Endothelial cell of hepatic sinusoid (primary cell): ENCODE measurements at regions not wholly inside any gene's neighbourhood (a gene's known extent, or its start where the extent isn't known, plus 50 kb on each side); places are given as distances from the start of the nearest gene placed in this dataset.
"Not testable (repeated sequence)": the region's sequence is repeated elsewhere in the genome, so short reads cannot be mapped to it uniquely, and the experiment has no call there.

ENCODE experiments used
- in situ Hi-C: cut with HindIII; loops from 2 replicates; pipeline ENCODE4 v1.10.0; 2017; ENCODE audit warnings: low sequenced_read_pairs

GRCh38 chr7:70895337-70896200 lies 236.4 kb upstream of the GALNT17 start:
- in situ Hi-C loops = not testable (repeated sequence)

GRCh38 chr7:70907259-70908247 lies 224.4 kb upstream of the GALNT17 start:
- in situ Hi-C loops = no loop called here

GRCh38 chr7:70913924-70914323 lies 218.0 kb upstream of the GALNT17 start:
- in situ Hi-C loops = no loop called here

GRCh38 chr7:70915067-70915466 lies 216.9 kb upstream of the GALNT17 start:
- in situ Hi-C loops = no loop called here

GRCh38 chr7:70919481-70920073 lies 212.4 kb upstream of the GALNT17 start:
- in situ Hi-C loops = no loop called here

GRCh38 chr7:70920876-70921275 lies 211.1 kb upstream of the GALNT17 start:
- in situ Hi-C loops = no loop called here

GRCh38 chr7:70923181-70923845 lies 208.6 kb upstream of the GALNT17 start:
- in situ Hi-C loops = no loop called here

- in situ Hi-C loops = no loop called here
Observed at GRCh38 chr7:70925411-70926115, 206.4 kb upstream of the GALNT17 start.

- in situ Hi-C loops = no loop called here
Observed at GRCh38 chr7:70926666-70927065, 205.3 kb upstream of the GALNT17 start.

GRCh38 chr7:70935311-70935710 lies 196.6 kb upstream of the GALNT17 start:
- in situ Hi-C loops = no loop called here

- in situ Hi-C loops = no loop called here
Observed at GRCh38 chr7:70935854-70936253, 196.1 kb upstream of the GALNT17 start.

GRCh38 chr7:70937424-70937823 lies 194.5 kb upstream of the GALNT17 start:
- in situ Hi-C loops = no loop called here

GRCh38 chr7:70940597-70940996 lies 191.3 kb upstream of the GALNT17 start:
- in situ Hi-C loops = no loop called here

GRCh38 chr7:70942791-70943190 lies 189.2 kb upstream of the GALNT17 start:
- in situ Hi-C loops = no loop called here

GRCh38 chr7:70944516-70944915 lies 187.4 kb upstream of the GALNT17 start:
- in situ Hi-C loops = no loop called here

- in situ Hi-C loops = no loop called here
Observed at GRCh38 chr7:70947181-70947580, 184.8 kb upstream of the GALNT17 start.

GRCh38 chr7:70949862-70950261 lies 182.1 kb upstream of the GALNT17 start:
- in situ Hi-C loops = no loop called here

GRCh38 chr7:70951271-70951962 lies 180.5 kb upstream of the GALNT17 start:
- in situ Hi-C loops = no loop called here

GRCh38 chr7:70952311-70952710 lies 179.6 kb upstream of the GALNT17 start:
- in situ Hi-C loops = no loop called here
